HepG2 (cell line): ENCODE measurements at regions not wholly inside any gene's neighbourhood (a gene's known extent, or its start where the extent isn't known, plus 50 kb on each side); places are given as distances from the start of the nearest gene placed in this dataset.

Source experiments
- ATAC-seq: fragments of 200-7000 bp; cut with Tn5 transposase; 3 replicates; pipeline ENCODE4 v1.9.1; 2020; ENCODE audit warnings: mild to moderate bottlenecking, moderate library complexity
- BruUV-seq: library from RNA; stranded (reverse); fragments of 400-500 nt; replicated peaks from 2 replicates; lab custom pipeline; 2021; lab: Mats Ljungman, UMichigan
- CTCF ChIA-PET: fragments of 300-600 bp; formaldehyde crosslinking; extraction: SDS; loops from one replicate; lab custom pipeline; 2021; ENCODE audit warnings: low total read pairs, inconsistent platforms, low intra/inter-chr PET ratio; lab: Yijun Ruan, JAX
- POLR2A ChIA-PET: fragments of 350-600 bp; sonication (Branson Sonifier 250); formaldehyde crosslinking; loops from one replicate; lab custom pipeline; 2020; ENCODE audit warnings: antibody characterized with exemption, inconsistent platforms; lab: Yijun Ruan, JAX
- DNase-seq: peaks from one replicate; pipeline ENCODE4 v3.0.0-alpha.2; 2015; ENCODE audit warnings: low spot score
- FAIRE-seq: peaks from 3 replicates; lab custom pipeline; 2011; peaks lifted over from hg19 to GRCh38; lab: Jason Lieb, UNC
- H2AFZ ChIP-seq: one replicate; pipeline ENCODE4 v1.6.1; 2011; ENCODE audit warnings: low read length, inconsistent platforms
- H3K27ac ChIP-seq: fragments of 300-600 bp; 3 replicates; pipeline ENCODE4 v1.8.0; 2011; ENCODE audit warnings: mixed run types, mild to moderate bottlenecking, mixed read lengths, low read length, inconsistent platforms; ENCODE audit not compliant: insufficient read depth; ENCODE audit errors: extremely low read length
- H3K27me3 ChIP-seq, 2 experiments: fragments of 200-600 bp in 1 of 2; 2 replicates in 1 of 2; 3 replicates in 1 of 2; pipeline versions ENCODE4 v1.6.0 to v1.8.0; 2011; ENCODE audit warnings: low read length in 2 of 2, mild to moderate bottlenecking in 2 of 2, moderate library complexity in 2 of 2, inconsistent platforms in 1 of 2; ENCODE audit not compliant: insufficient read depth in 2 of 2, control insufficient read depth in 1 of 2
- H3K36me3 ChIP-seq, 2 experiments: fragments of 200-600 bp in 1 of 2; replicated peaks in 1 of 2; 2 replicates in 1 of 2; 3 replicates in 1 of 2; pipeline versions ENCODE4 v1.5.1 to v1.8.0; 2011; ENCODE audit warnings: low read length in 2 of 2, inconsistent platforms in 1 of 2; ENCODE audit not compliant: insufficient read depth in 2 of 2, control insufficient read depth in 1 of 2
- H3K4me1 ChIP-seq: 2 replicates; pipeline ENCODE4 v1.5.1; 2012; ENCODE audit warnings: low read length, inconsistent platforms; ENCODE audit not compliant: insufficient read depth
- H3K4me2 ChIP-seq: 2 replicates; pipeline ENCODE4 v1.6.0; 2011; ENCODE audit warnings: low read depth, low read length, inconsistent platforms
- H3K4me3 ChIP-seq, 3 experiments: fragments of 200-600 bp in 1 of 3; sonication (generic), shearing (Covaris generic) in 1 of 3; replicated peaks in 1 of 3; 2 replicates each; pipeline ENCODE4 v1.5.1; 2011 to 2016; ENCODE audit warnings: low read length in 3 of 3, inconsistent platforms in 2 of 3, low read depth in 2 of 3, mild to moderate bottlenecking in 2 of 3, control low read depth in 1 of 3, mixed read lengths in 1 of 3; ENCODE audit not compliant: insufficient read depth in 1 of 3
- H3K79me2 ChIP-seq: one replicate; pipeline ENCODE4 v1.6.1; 2011; ENCODE audit warnings: low read length, inconsistent platforms; ENCODE audit not compliant: insufficient read depth
- H3K9ac ChIP-seq: 2 replicates; pipeline ENCODE4 v1.6.0; 2011; ENCODE audit warnings: mild to moderate bottlenecking, low read depth, low read length, inconsistent platforms; ENCODE audit not compliant: insufficient read depth
- H3K9me3 ChIP-seq: 2 replicates; pipeline ENCODE4 v1.5.1; 2012; ENCODE audit warnings: mild to moderate bottlenecking, low read length
- H4K20me1 ChIP-seq: 2 replicates; pipeline ENCODE4 v1.6.0; 2011; ENCODE audit warnings: inconsistent platforms, mild to moderate bottlenecking, low read length, moderate library complexity; ENCODE audit not compliant: insufficient read depth
- AHR ChIP-seq: IDR thresholded peaks from 2 replicates; pipeline ENCODE4 v1.6.1; 2018; ENCODE audit warnings: missing genetic modification reagents, missing compliant biosample characterization
- BRF2 ChIP-seq: sonication (generic); formaldehyde crosslinking; IDR thresholded peaks from 2 replicates; pipeline ENCODE4 v1.8.1; 2022; ENCODE audit warnings: mild to moderate bottlenecking, missing genetic modification reagents
- FOXK2 ChIP-seq: fragments of 450-650 bp; IDR thresholded peaks from 2 replicates; pipeline ENCODE4 v1.6.1; 2016
- MIER3 ChIP-seq: IDR thresholded peaks from 2 replicates; pipeline ENCODE4 v1.6.1; 2016; ENCODE audit warnings: missing compliant biosample characterization, borderline replicate concordance
- MTA3 ChIP-seq: sonication (generic); formaldehyde crosslinking; IDR thresholded peaks from 2 replicates; pipeline ENCODE4 v1.4.0; 2020; ENCODE audit warnings: missing genetic modification reagents
- PCBP1 ChIP-seq: fragments of 200-400 bp; formaldehyde crosslinking; IDR thresholded peaks from 2 replicates; pipeline ENCODE4 v1.6.1; 2017; ENCODE audit warnings: mild to moderate bottlenecking, low read depth, low read length, borderline replicate concordance
- ZBTB38 ChIP-seq: sonication (generic); formaldehyde crosslinking; IDR thresholded peaks from 2 replicates; pipeline ENCODE4 v1.5.1; 2020; ENCODE audit warnings: mild to moderate bottlenecking, missing genetic modification reagents
- ZNF253 ChIP-seq: sonication (generic); formaldehyde crosslinking; IDR thresholded peaks from 2 replicates; pipeline ENCODE4 v1.8.0; 2022; ENCODE audit warnings: mild to moderate bottlenecking, missing genetic modification reagents, borderline replicate concordance
- ZNF276 ChIP-seq: sonication (generic); formaldehyde crosslinking; IDR thresholded peaks from 2 replicates; pipeline ENCODE4 v1.4.0; 2020; ENCODE audit warnings: mild to moderate bottlenecking, low read depth, missing genetic modification reagents
- ZNF432 ChIP-seq: sonication (generic); formaldehyde crosslinking; IDR thresholded peaks from 2 replicates; pipeline ENCODE4 v1.5.0; 2020; ENCODE audit warnings: missing genetic modification reagents, mild to moderate bottlenecking, borderline replicate concordance
- ZSCAN22 ChIP-seq: sonication (generic); formaldehyde crosslinking; IDR thresholded peaks from 2 replicates; pipeline ENCODE4 v1.4.0; 2020; ENCODE audit warnings: mild to moderate bottlenecking, missing genetic modification reagents
- WGBS: methylation state at CpG from one replicate; pipeline ENCODE4 v1.1.6; 2017; ENCODE audit warnings: low lambda C conversion rate; 5-methylcytosine and 5-hydroxymethylcytosine counted together
- in situ Hi-C: cut with HindIII; loops from 2 replicates; pipeline ENCODE4 v1.10.0; 2017; ENCODE audit warnings: low pct_unique_long_range_greater_than_20kb; ENCODE audit not compliant: extremely low pct_ligation_motif_present
- intact Hi-C: fragments of 100-400 bp; cut with micrococcal nuclease; formaldehyde crosslinking; loops from one replicate; pipeline ENCODE4 v1.10.0; 2022; ENCODE audit not compliant: unreplicated experiment
- TF ChIP-seq, protein P1 (sequence below): sonication (generic); formaldehyde crosslinking; IDR thresholded peaks from 2 replicates; pipeline ENCODE4 v1.8.0; 2022; ENCODE audit warnings: missing genetic modification reagents, mild to moderate bottlenecking, moderate library complexity, borderline replicate concordance
- TF ChIP-seq, protein P2 (sequence below): sonication (generic); formaldehyde crosslinking; IDR thresholded peaks from 2 replicates; pipeline ENCODE4 v1.9.0; 2022; ENCODE audit warnings: low read depth, missing genetic modification reagents
- TF ChIP-seq, protein P3 (sequence below): sonication (generic); formaldehyde crosslinking; IDR thresholded peaks from 2 replicates; pipeline ENCODE4 v1.4.0; 2020; ENCODE audit warnings: missing genetic modification reagents

GRCh38 chr9:119667163-119667562, 297.9 kb upstream of the BRINP1 start (continued):
- no peak for TF ChIP-seq FOXK2
- TF ChIP-seq, all 625 proteins: peak for 0

- FAIRE-seq, result no peak
- Histone ChIP-seq H3K4me3 (no peak overlapping the region), H2AFZ (no peak overlapping the region), H4K20me1 (no peaks in the 10 kb centered on the region), H3K9ac (no peak overlapping the region), H3K4me2 (no peak overlapping the region), H3K36me3 (no peaks in the 10 kb centered on the region), H3K27ac (no peak overlapping the region), H3K9me3 (no peaks in the 10 kb centered on the region), H3K4me1 (no peaks in the 10 kb centered on the region), H3K27me3 (no peaks in the 10 kb centered on the region), H3K79me2 (no peaks in the 10 kb centered on the region)
- in situ Hi-C loops, result no loop called here
- WGBS, result 2% methylated on average over 4 of the region's 4 CpGs
- intact Hi-C loops, result no loop called here
- no TSS peak for BruUV-seq
- CTCF ChIA-PET, result no interaction called here
- POLR2A ChIA-PET, result no interaction called here
- no peak for DNase-seq
- ATAC-seq, result no peak
- TF ChIP-seq ZNF432 (CRISPR knock-in tag), result no peak
- no peak for TF ChIP-seq BRF2
- no peak for TF ChIP-seq ZBTB38 (CRISPR knock-in tag)
- no peak for TF ChIP-seq MTA3
- TF ChIP-seq, protein P1, sequence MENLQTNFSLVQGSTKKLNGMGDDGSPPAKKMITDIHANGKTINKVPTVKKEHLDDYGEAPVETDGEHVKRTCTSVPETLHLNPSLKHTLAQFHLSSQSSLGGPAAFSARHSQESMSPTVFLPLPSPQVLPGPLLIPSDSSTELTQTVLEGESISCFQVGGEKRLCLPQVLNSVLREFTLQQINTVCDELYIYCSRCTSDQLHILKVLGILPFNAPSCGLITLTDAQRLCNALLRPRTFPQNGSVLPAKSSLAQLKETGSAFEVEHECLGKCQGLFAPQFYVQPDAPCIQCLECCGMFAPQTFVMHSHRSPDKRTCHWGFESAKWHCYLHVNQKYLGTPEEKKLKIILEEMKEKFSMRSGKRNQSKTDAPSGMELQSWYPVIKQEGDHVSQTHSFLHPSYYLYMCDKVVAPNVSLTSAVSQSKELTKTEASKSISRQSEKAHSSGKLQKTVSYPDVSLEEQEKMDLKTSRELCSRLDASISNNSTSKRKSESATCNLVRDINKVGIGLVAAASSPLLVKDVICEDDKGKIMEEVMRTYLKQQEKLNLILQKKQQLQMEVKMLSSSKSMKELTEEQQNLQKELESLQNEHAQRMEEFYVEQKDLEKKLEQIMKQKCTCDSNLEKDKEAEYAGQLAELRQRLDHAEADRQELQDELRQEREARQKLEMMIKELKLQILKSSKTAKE, result no peak
- no peak for TF ChIP-seq ZNF276
- TF ChIP-seq ZSCAN22 (CRISPR knock-in tag), result no peak
- TF ChIP-seq AHR (CRISPR knock-in tag), result no peak
- TF ChIP-seq, protein P2, sequence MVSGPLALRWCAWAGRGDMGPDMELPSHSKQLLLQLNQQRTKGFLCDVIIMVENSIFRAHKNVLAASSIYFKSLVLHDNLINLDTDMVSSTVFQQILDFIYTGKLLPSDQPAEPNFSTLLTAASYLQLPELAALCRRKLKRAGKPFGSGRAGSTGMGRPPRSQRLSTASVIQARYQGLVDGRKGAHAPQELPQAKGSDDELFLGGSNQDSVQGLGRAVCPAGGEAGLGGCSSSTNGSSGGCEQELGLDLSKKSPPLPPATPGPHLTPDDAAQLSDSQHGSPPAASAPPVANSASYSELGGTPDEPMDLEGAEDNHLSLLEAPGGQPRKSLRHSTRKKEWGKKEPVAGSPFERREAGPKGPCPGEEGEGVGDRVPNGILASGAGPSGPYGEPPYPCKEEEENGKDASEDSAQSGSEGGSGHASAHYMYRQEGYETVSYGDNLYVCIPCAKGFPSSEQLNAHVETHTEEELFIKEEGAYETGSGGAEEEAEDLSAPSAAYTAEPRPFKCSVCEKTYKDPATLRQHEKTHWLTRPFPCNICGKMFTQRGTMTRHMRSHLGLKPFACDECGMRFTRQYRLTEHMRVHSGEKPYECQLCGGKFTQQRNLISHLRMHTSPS (CRISPR knock-in tag), result no peak
- TF ChIP-seq PCBP1, result no peak
- TF ChIP-seq MIER3 (CRISPR knock-in tag), result no peak
- TF ChIP-seq, protein P3, sequence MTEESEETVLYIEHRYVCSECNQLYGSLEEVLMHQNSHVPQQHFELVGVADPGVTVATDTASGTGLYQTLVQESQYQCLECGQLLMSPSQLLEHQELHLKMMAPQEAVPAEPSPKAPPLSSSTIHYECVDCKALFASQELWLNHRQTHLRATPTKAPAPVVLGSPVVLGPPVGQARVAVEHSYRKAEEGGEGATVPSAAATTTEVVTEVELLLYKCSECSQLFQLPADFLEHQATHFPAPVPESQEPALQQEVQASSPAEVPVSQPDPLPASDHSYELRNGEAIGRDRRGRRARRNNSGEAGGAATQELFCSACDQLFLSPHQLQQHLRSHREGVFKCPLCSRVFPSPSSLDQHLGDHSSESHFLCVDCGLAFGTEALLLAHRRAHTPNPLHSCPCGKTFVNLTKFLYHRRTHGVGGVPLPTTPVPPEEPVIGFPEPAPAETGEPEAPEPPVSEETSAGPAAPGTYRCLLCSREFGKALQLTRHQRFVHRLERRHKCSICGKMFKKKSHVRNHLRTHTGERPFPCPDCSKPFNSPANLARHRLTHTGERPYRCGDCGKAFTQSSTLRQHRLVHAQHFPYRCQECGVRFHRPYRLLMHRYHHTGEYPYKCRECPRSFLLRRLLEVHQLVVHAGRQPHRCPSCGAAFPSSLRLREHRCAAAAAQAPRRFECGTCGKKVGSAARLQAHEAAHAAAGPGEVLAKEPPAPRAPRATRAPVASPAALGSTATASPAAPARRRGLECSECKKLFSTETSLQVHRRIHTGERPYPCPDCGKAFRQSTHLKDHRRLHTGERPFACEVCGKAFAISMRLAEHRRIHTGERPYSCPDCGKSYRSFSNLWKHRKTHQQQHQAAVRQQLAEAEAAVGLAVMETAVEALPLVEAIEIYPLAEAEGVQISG, result no peak
- TF ChIP-seq ZNF253 (CRISPR knock-in tag), result no peak
Measured at GRCh38 chr9:119662329-119662728, 293.1 kb upstream of the BRINP1 start.
